ENCODE measurements at regions not wholly inside any gene's neighbourhood (a gene's known extent, or its start where the extent isn't known, plus 50 kb on each side); places are given as distances from the start of the nearest gene placed in this dataset.
"Not testable (repeated sequence)": the region's sequence is repeated elsewhere in the genome, so short reads cannot be mapped to it uniquely, and the experiment has no call there.

GRCh38 chr15:69565066-69565655 is 112.5 kb downstream of the RPLP1 start:
- intact Hi-C loops (cut with DNase I), result no loop called here
- Histone ChIP-seq H3K27ac (no peak overlapping the region), H3K27me3 (no peaks in the 10 kb centered on the region), H3K36me3 (no peaks in the 10 kb centered on the region), H3K9me3 (no peaks in the 10 kb centered on the region), H3K4me3 (no peak overlapping the region), H3K4me1 (peaks cover 3 to 9% of the 10 kb centered on the region in 2 donors)
- no peak for DNase-seq (ENCODE audit: low spot score in 2 of 2)
- TF ChIP-seq CTCF (IDR thresholded peaks at IDR 0.05), result no peak

DNA sequence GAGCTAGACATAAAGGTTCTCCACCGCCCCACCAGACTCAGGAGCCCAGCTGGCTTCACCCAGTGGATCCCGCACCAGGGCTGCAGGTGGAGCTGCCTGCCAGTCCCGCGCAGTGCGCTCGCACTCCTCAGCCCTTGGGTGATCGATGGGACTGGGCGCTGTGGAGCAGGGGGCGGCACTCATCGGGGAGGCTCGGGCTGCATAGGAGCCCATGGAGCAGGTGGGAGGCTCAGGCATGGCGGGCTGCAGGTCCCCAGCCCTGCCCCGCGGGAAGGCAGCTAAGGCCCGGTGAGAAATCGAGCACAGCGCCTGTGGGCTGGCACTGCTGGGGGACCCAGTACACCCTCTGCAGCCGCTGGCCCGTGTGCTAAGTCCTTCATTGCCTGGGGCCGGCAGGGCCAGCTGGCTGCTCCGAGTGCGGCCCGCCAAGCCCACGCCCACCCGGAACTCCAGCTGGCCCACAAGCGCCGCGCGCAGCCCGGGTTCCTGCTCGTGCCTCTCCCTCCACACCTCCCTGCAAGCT is 114.7 kb downstream of the RPLP1 start:
- H3K9me3 ChIP-seq; H3K36me3 ChIP-seq; H3K27me3 ChIP-seq; intact Hi-C loops (cut with DNase I); H3K4me1 ChIP-seq; H3K4me3 ChIP-seq; DNase-seq (ENCODE audit: low spot score in 2 of 2): not testable (repeated sequence)
- peak overlapping the region; percentile 63 to 68 for H3K27ac ChIP-seq

GRCh38 chr15:69568173-69569009 is 115.8 kb downstream of the RPLP1 start:
- peaks cover 3 to 9% of the 10 kb centered on the region in 2 donors for H3K4me1 ChIP-seq
- DNase-seq (ENCODE audit: low spot score in 2 of 2), result peak in 1 of 2 donors; percentile 84
- intact Hi-C loops (cut with DNase I), result loop anchor here (1.0 kb wide), 1 partner anchor 11 kb away; no protein-coding TSS in a partner anchor
- H3K4me3 ChIP-seq, result no peak overlapping the region
- H3K27ac ChIP-seq, result peak overlapping the region; percentile 63 to 68
- H3K36me3 ChIP-seq, result no peaks in the 10 kb centered on the region
- H3K9me3 ChIP-seq, result no peaks in the 10 kb centered on the region
- no peak for TF ChIP-seq CTCF (IDR thresholded peaks at IDR 0.05)
- H3K27me3 ChIP-seq, result no peaks in the 10 kb centered on the region

GRCh38 chr15:69570454-69570853 is 117.8 kb downstream of the RPLP1 start:
- Histone ChIP-seq H3K9me3 (no peaks in the 10 kb centered on the region), H3K4me3 (no peak overlapping the region), H3K4me1 (peaks cover 3 to 9% of the 10 kb centered on the region in 2 donors), H3K36me3 (no peaks in the 10 kb centered on the region), H3K27ac (no peak overlapping the region), H3K27me3 (no peaks in the 10 kb centered on the region)
- intact Hi-C loops (cut with DNase I), result no loop called here
- DNase-seq (ENCODE audit: low spot score in 2 of 2), result no peak
- TF ChIP-seq CTCF (IDR thresholded peaks at IDR 0.05), result no peak

DNA sequence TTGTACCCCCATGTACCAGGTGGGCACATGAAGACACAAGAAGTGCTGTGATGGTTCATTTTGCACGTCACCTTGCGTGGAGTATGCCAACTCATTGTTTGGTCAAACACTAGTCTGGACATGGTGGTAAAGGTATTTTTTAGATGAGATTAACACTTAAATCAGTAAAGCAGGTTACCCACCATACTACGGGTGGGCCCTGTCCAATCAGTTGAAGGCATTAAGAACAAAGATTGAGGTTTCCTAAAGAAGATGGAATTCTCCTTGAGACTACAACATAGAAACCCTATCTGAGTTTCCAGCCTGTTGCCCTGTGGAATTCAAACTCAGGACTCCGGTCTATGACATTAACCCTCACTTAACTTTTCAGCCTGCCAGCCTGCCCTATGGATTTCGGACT is 118.4 kb downstream of the RPLP1 start:
- Histone ChIP-seq H3K9me3 (no peaks in the 10 kb centered on the region), H3K27ac (no peak overlapping the region), H3K4me1 (peaks cover 3 to 9% of the 10 kb centered on the region in 2 donors), H3K36me3 (no peaks in the 10 kb centered on the region), H3K27me3 (no peaks in the 10 kb centered on the region), H3K4me3 (no peak overlapping the region)
- DNase-seq (ENCODE audit: low spot score in 2 of 2), result no peak
- intact Hi-C loops (cut with DNase I), result no loop called here
- no peak for TF ChIP-seq CTCF (IDR thresholded peaks at IDR 0.05)

DNA sequence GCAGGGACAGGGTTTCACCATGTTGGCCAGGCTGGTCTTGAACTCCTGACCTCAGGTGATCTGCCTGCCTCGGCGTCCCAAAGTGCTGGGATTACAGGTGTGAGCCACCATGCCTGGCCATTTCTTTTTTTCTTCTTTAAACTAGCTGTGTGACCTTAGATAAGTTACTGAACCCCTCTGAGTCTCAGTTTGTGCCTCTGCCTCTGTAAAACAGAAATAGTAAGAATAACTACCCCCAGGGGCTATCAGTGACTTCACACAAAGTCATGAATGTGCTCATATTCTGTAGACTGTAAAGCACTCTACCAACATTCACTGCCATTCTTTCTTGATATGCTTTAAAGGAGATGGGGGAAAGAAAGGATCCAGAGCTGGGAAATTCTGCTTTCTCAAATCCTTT is 120.7 kb downstream of the RPLP1 start:
- H3K27ac ChIP-seq; intact Hi-C loops (cut with DNase I): not testable (repeated sequence)

More for the DNA sequence above, 120.7 kb downstream of the RPLP1 start:
- DNase-seq (ENCODE audit: low spot score in 2 of 2); H3K4me3 ChIP-seq; H3K27me3 ChIP-seq; H3K9me3 ChIP-seq; H3K4me1 ChIP-seq; H3K36me3 ChIP-seq: not testable (repeated sequence)
